ENCODE measurements at regions not wholly inside any gene's neighbourhood (a gene's known extent, or its start where the extent isn't known, plus 50 kb on each side); places are given as distances from the start of the nearest gene placed in this dataset.

DNA sequence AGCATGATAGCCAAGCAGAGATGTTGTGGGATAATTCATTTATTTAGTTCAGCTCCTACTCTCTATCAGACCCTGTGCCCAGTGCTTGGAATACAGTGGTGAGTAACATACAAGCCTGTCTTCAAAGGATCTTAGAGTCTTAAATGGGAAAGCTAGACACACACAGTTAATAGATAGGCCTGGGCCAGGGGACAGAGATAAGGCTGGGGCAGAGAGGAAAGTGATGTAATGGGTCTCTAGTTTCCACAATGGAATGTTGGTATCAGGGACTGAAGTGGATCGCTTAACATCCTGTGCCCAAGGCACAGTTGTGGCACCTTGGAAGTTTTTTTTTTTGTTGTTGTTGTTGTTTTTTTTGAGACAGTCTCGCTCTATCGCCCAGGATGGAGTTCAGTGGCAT, 79.9 kb upstream of the POLG start:
- intact Hi-C loops (cut with micrococcal nuclease; ENCODE audit: unreplicated experiment): no loop called here
- no TSS peak for BruUV-seq (replicated peaks)
- H3K9me3 Mint-ChIP-seq (ENCODE audit: low read depth, unreplicated experiment): no peaks in the 10 kb centered on the region
- TF ChIP-seq, protein P1, sequence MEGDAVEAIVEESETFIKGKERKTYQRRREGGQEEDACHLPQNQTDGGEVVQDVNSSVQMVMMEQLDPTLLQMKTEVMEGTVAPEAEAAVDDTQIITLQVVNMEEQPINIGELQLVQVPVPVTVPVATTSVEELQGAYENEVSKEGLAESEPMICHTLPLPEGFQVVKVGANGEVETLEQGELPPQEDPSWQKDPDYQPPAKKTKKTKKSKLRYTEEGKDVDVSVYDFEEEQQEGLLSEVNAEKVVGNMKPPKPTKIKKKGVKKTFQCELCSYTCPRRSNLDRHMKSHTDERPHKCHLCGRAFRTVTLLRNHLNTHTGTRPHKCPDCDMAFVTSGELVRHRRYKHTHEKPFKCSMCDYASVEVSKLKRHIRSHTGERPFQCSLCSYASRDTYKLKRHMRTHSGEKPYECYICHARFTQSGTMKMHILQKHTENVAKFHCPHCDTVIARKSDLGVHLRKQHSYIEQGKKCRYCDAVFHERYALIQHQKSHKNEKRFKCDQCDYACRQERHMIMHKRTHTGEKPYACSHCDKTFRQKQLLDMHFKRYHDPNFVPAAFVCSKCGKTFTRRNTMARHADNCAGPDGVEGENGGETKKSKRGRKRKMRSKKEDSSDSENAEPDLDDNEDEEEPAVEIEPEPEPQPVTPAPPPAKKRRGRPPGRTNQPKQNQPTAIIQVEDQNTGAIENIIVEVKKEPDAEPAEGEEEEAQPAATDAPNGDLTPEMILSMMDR (IDR thresholded peaks at IDR 0.05; ENCODE audit: unreplicated experiment): no peak
- DNase-seq: no peak
- no peak overlapping the region for H3K27ac Mint-ChIP-seq (ENCODE audit: unreplicated experiment)
- no peak overlapping the region for H3K4me3 Mint-ChIP-seq (ENCODE audit: low read depth, unreplicated experiment)
- no peaks in the 10 kb centered on the region for H3K36me3 Mint-ChIP-seq (ENCODE audit: insufficient read depth, unreplicated experiment)
- CTCF ChIA-PET: interaction anchor here (0.6 to 1.8 kb wide), 3 partner anchors 55 to 187 kb away, joined by 3 to 6 read pairs (median 4); no protein-coding TSS in a partner anchor
- no peaks in the 10 kb centered on the region for H3K4me1 Mint-ChIP-seq (ENCODE audit: low read depth, unreplicated experiment)
- H3K27me3 Mint-ChIP-seq (ENCODE audit: unreplicated experiment): peaks cover 100% of the 10 kb centered on the region

DNA sequence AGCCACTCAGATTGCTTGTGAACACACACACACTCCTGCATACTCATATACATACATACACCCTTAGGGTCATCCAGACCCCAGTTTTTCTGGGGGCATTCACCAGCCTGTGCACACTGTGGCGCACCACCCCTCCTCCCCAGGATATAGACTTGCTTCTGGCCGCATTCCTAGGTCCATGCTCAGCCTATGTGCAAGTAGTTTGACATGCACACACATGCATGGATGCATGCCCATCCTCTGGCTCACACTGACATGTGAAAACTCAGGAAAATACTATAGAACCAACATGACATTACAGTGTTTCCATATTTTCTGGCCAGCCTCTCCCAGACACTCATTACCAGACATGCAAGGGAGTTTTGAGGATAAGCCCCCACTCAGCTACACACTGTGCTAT, 79.3 kb upstream of the POLG start:
- BruUV-seq (replicated peaks): no TSS peak
- Mint-ChIP-seq H3K27me3 (ENCODE audit: unreplicated experiment) (peaks cover 100% of the 10 kb centered on the region), H3K4me3 (ENCODE audit: low read depth, unreplicated experiment) (no peak overlapping the region), H3K27ac (ENCODE audit: unreplicated experiment) (no peak overlapping the region), H3K9me3 (ENCODE audit: low read depth, unreplicated experiment) (no peaks in the 10 kb centered on the region), H3K4me1 (ENCODE audit: low read depth, unreplicated experiment) (no peaks in the 10 kb centered on the region), H3K36me3 (ENCODE audit: insufficient read depth, unreplicated experiment) (no peaks in the 10 kb centered on the region)
- TF ChIP-seq, protein P1 (IDR thresholded peaks at IDR 0.05; ENCODE audit: unreplicated experiment): no peak
- no peak for DNase-seq
- CTCF ChIA-PET: interaction anchor here (1.8 kb wide), 1 partner anchor 55 kb away, joined by 6 read pairs; no protein-coding TSS in a partner anchor
- intact Hi-C loops (cut with micrococcal nuclease; ENCODE audit: unreplicated experiment): no loop called here

GRCh38 chr15:89412905-89413411, 78.3 kb upstream of the POLG start:
- TF ChIP-seq, protein P1 (IDR thresholded peaks at IDR 0.05; ENCODE audit: unreplicated experiment): no peak
- DNase-seq: no peak
- H3K27ac Mint-ChIP-seq (ENCODE audit: unreplicated experiment): no peak overlapping the region
- H3K36me3 Mint-ChIP-seq (ENCODE audit: insufficient read depth, unreplicated experiment): no peaks in the 10 kb centered on the region
- intact Hi-C loops (cut with micrococcal nuclease; ENCODE audit: unreplicated experiment): no loop called here
- CTCF ChIA-PET: interaction anchor here (0.6 kb wide), 1 partner anchor 333 kb away, joined by 3 read pairs; no protein-coding TSS in a partner anchor
- no peak overlapping the region for H3K4me3 Mint-ChIP-seq (ENCODE audit: low read depth, unreplicated experiment)
- no peaks in the 10 kb centered on the region for H3K9me3 Mint-ChIP-seq (ENCODE audit: low read depth, unreplicated experiment)
- H3K27me3 Mint-ChIP-seq (ENCODE audit: unreplicated experiment): peaks cover 100% of the 10 kb centered on the region
- BruUV-seq (replicated peaks): no TSS peak
- H3K4me1 Mint-ChIP-seq (ENCODE audit: low read depth, unreplicated experiment): no peaks in the 10 kb centered on the region

- H3K4me1 Mint-ChIP-seq (ENCODE audit: low read depth, unreplicated experiment): no peaks in the 10 kb centered on the region
- BruUV-seq (replicated peaks): no TSS peak
- DNase-seq: no peak
- no peak overlapping the region for H3K4me3 Mint-ChIP-seq (ENCODE audit: low read depth, unreplicated experiment)
- TF ChIP-seq, protein P1 (IDR thresholded peaks at IDR 0.05; ENCODE audit: unreplicated experiment): no peak
- H3K27ac Mint-ChIP-seq (ENCODE audit: unreplicated experiment): no peak overlapping the region
- intact Hi-C loops (cut with micrococcal nuclease; ENCODE audit: unreplicated experiment): no loop called here
- H3K27me3 Mint-ChIP-seq (ENCODE audit: unreplicated experiment): peaks cover 100% of the 10 kb centered on the region
- no peaks in the 10 kb centered on the region for H3K36me3 Mint-ChIP-seq (ENCODE audit: insufficient read depth, unreplicated experiment)
- H3K9me3 Mint-ChIP-seq (ENCODE audit: low read depth, unreplicated experiment): no peaks in the 10 kb centered on the region
- CTCF ChIA-PET: no interaction called here
Measured at GRCh38 chr15:89410039-89410435, 75.4 kb upstream of the POLG start.

All from Calu3 (cell line).